CD4-positive, alpha-beta T cell treated with Interleukin-17A for 1 hour (primary cell): ENCODE measurements at regions not wholly inside any gene's neighbourhood (a gene's known extent, or its start where the extent isn't known, plus 50 kb on each side); places are given as distances from the start of the nearest gene placed in this dataset.
A peak's percentile ranks its signal among the peaks of the same experiment; 100 is the strongest.
"Not testable (repeated sequence)": the region's sequence is repeated elsewhere in the genome, so short reads cannot be mapped to it uniquely, and the experiment has no call there.

ENCODE experiments used
- DNase-seq: peaks from one replicate; pipeline ENCODE4 v3.0.0-alpha.2; 2020

GRCh38 chr11:129733384-129733783, 82.3 kb upstream of the TMEM45B start:
- no peak for DNase-seq

GRCh38 chr11:129733981-129734380, 81.7 kb upstream of the TMEM45B start:
- no peak for DNase-seq

- no peak for DNase-seq
Observed at GRCh38 chr11:129734654-129735053, 81.0 kb upstream of the TMEM45B start.

- DNase-seq = no peak
Observed at GRCh38 chr11:129737831-129738230, 77.8 kb upstream of the TMEM45B start.

- DNase-seq = no peak
Observed at GRCh38 chr11:129738242-129738641, 77.4 kb upstream of the TMEM45B start.

GRCh38 chr11:129739339-129739738, 76.3 kb upstream of the TMEM45B start:
- DNase-seq = no peak

GRCh38 chr11:129740125-129740719, 75.4 kb upstream of the TMEM45B start:
- DNase-seq = no peak

- DNase-seq = no peak
Observed at GRCh38 chr11:129743112-129743815, 72.4 kb upstream of the TMEM45B start.

GRCh38 chr11:129747071-129747470, 68.6 kb upstream of the TMEM45B start:
- DNase-seq = no peak

- DNase-seq = no peak
Observed at GRCh38 chr11:129749141-129749540, 66.5 kb upstream of the TMEM45B start.

GRCh38 chr11:129750343-129751292, 65.0 kb upstream of the TMEM45B start:
- DNase-seq = peak; percentile 75

GRCh38 chr11:129751511-129751910, 64.1 kb upstream of the TMEM45B start:
- DNase-seq = no peak

- DNase-seq = not testable (repeated sequence)
Observed at GRCh38 chr11:129763569-129763968, 52.1 kb upstream of the TMEM45B start.

GRCh38 chr11:129764204-129764603, 51.4 kb upstream of the TMEM45B start:
- DNase-seq = not testable (repeated sequence)
